ENCODE measurements at regions not wholly inside any gene's neighbourhood (a gene's known extent, or its start where the extent isn't known, plus 50 kb on each side); places are given as distances from the start of the nearest gene placed in this dataset.

- DNase-seq (ENCODE audit: low read depth): no peak
- TF ChIP-seq, protein P1, sequence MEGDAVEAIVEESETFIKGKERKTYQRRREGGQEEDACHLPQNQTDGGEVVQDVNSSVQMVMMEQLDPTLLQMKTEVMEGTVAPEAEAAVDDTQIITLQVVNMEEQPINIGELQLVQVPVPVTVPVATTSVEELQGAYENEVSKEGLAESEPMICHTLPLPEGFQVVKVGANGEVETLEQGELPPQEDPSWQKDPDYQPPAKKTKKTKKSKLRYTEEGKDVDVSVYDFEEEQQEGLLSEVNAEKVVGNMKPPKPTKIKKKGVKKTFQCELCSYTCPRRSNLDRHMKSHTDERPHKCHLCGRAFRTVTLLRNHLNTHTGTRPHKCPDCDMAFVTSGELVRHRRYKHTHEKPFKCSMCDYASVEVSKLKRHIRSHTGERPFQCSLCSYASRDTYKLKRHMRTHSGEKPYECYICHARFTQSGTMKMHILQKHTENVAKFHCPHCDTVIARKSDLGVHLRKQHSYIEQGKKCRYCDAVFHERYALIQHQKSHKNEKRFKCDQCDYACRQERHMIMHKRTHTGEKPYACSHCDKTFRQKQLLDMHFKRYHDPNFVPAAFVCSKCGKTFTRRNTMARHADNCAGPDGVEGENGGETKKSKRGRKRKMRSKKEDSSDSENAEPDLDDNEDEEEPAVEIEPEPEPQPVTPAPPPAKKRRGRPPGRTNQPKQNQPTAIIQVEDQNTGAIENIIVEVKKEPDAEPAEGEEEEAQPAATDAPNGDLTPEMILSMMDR (IDR thresholded peaks at IDR 0.05; ENCODE audit: insufficient read depth, low read length): no peak
- no peak overlapping the region for H3K4me3 ChIP-seq (ENCODE audit: low read depth, low read length)
These were observed 86.4 kb upstream of the KLHL29 start for GRCh38 chr2:23298551-23298950.

DNA sequence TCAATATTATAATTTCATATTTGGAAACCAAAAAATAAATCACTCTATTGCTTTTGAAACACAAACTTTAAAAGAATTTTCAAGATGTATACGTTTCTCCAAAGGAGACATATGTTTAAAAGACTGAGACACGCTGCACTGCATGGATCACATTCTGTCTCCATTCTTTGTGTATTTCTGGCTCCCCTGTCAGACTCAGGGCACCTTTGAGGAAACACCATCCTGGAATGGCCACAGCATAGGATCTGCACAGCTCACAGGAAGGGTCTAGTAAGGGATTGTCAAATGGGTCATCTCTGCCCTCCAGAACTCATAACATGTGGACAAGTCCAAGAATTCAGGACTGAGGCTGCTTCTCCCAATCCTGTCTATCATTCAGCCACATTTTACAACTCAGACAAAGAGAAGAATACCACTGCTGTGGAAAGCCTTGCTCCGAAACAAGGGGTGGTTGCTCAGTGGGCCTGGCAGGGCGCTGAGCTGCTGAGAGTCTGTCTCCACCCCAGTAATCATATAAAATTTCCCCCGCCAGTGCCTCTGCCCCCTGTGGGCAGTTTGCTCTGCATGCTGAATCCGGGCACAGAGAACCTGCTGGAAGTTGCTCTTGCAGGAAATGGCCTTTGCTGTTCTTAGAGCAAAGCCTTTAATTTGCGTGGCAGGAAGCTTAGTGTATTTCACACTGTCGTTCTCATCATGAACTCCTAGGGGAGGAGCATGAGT lies 85.3 kb upstream of the KLHL29 start:
- no peak for DNase-seq (ENCODE audit: low read depth)
- H3K4me3 ChIP-seq (ENCODE audit: low read depth, low read length): no peak overlapping the region
- TF ChIP-seq, protein P1 (IDR thresholded peaks at IDR 0.05; ENCODE audit: insufficient read depth, low read length): no peak

GRCh38 chr2:23301136-23301535 lies 83.8 kb upstream of the KLHL29 start:
- TF ChIP-seq, protein P1 (IDR thresholded peaks at IDR 0.05; ENCODE audit: insufficient read depth, low read length): no peak
- no peak for DNase-seq (ENCODE audit: low read depth)
- no peak overlapping the region for H3K4me3 ChIP-seq (ENCODE audit: low read depth, low read length)

GRCh38 chr2:23302591-23302990 lies 82.4 kb upstream of the KLHL29 start:
- no peak for DNase-seq (ENCODE audit: low read depth)
- H3K4me3 ChIP-seq (ENCODE audit: low read depth, low read length): no peak overlapping the region
- TF ChIP-seq, protein P1 (IDR thresholded peaks at IDR 0.05; ENCODE audit: insufficient read depth, low read length): no peak

- no peak overlapping the region for H3K4me3 ChIP-seq (ENCODE audit: low read depth, low read length)
- TF ChIP-seq, protein P1 (IDR thresholded peaks at IDR 0.05; ENCODE audit: insufficient read depth, low read length): no peak
- no peak for DNase-seq (ENCODE audit: low read depth)
These were observed 78.6 kb upstream of the KLHL29 start for GRCh38 chr2:23306401-23306800.

GRCh38 chr2:23311186-23311585 lies 73.8 kb upstream of the KLHL29 start:
- no peak overlapping the region for H3K4me3 ChIP-seq (ENCODE audit: low read depth, low read length)
- TF ChIP-seq, protein P1 (IDR thresholded peaks at IDR 0.05; ENCODE audit: insufficient read depth, low read length): no peak
- DNase-seq (ENCODE audit: low read depth): no peak

Measured in fibroblast of the aortic adventitia (primary cell).